ENCODE measurements at regions not wholly inside any gene's neighbourhood (a gene's known extent, or its start where the extent isn't known, plus 50 kb on each side); places are given as distances from the start of the nearest gene placed in this dataset.

- peaks cover 4% of the 10 kb centered on the region for H3K9me3 ChIP-seq (ENCODE audit: control insufficient read depth, low read length)
- H3K79me2 ChIP-seq: no peaks in the 10 kb centered on the region
- no peaks in the 10 kb centered on the region for H3K36me3 ChIP-seq (ENCODE audit: control insufficient read depth, insufficient read depth, low read length)
- H3K27me3 ChIP-seq (ENCODE audit: control insufficient read depth, insufficient read depth, low read length): no peaks in the 10 kb centered on the region
- no peak overlapping the region for H3K27ac ChIP-seq
- no peak overlapping the region for H2AFZ ChIP-seq
- H3K4me3 ChIP-seq (ENCODE audit: low read depth, low read length): no peak overlapping the region
- TF ChIP-seq, protein P1, sequence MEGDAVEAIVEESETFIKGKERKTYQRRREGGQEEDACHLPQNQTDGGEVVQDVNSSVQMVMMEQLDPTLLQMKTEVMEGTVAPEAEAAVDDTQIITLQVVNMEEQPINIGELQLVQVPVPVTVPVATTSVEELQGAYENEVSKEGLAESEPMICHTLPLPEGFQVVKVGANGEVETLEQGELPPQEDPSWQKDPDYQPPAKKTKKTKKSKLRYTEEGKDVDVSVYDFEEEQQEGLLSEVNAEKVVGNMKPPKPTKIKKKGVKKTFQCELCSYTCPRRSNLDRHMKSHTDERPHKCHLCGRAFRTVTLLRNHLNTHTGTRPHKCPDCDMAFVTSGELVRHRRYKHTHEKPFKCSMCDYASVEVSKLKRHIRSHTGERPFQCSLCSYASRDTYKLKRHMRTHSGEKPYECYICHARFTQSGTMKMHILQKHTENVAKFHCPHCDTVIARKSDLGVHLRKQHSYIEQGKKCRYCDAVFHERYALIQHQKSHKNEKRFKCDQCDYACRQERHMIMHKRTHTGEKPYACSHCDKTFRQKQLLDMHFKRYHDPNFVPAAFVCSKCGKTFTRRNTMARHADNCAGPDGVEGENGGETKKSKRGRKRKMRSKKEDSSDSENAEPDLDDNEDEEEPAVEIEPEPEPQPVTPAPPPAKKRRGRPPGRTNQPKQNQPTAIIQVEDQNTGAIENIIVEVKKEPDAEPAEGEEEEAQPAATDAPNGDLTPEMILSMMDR (IDR thresholded peaks at IDR 0.05): no peak
- no peak overlapping the region for H3K9ac ChIP-seq
- no peaks in the 10 kb centered on the region for H3K4me1 ChIP-seq
- H3K4me2 ChIP-seq (ENCODE audit: low read length): no peak overlapping the region
Observed at GRCh38 chr1:59162665-59163064, 134.2 kb upstream of the FGGY start.

DNA sequence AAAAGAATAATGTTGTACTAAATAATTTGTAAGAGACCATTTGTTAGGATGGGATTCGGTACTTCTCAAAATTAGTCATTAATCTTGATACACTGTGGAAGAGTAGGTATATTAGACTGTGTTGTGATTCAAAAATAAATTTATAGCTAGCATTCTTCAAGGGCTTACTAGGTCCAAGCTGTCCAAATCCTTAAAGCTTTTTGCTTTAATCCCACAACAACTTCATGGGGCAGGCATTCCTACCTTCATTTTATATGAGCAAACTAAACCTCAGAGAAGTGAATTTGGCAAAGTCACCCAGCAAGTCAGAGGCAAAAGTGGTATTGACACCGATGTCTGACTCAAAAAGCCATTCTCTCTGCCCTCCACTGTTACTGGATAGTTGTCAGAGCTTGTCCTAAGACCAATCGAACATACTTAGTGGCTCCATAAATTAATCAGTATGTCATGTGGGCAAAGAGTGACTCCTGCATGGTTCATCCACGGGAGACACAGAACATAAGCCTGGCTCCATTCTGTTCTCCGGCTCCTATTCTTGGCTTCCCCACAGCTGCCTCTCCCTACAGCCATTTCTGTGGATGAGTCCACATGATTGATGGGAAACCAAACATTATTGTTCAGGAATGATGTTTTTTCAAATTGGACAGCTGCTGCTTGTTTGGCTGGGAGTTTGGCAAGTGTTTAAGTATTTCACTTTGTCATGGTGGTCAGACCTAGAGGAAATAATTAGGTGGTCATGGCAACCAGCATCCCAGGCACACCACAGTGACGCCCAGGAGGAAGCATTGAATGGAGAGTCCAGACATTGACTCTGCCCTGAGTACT, 133.4 kb upstream of the FGGY start:
- Histone ChIP-seq H3K4me1 (no peaks in the 10 kb centered on the region), H3K27ac (no peak overlapping the region), H3K9me3 (ENCODE audit: control insufficient read depth, low read length) (peaks cover under 1% of the 10 kb centered on the region), H3K79me2 (no peaks in the 10 kb centered on the region), H3K27me3 (ENCODE audit: control insufficient read depth, insufficient read depth, low read length) (no peaks in the 10 kb centered on the region), H3K36me3 (ENCODE audit: control insufficient read depth, insufficient read depth, low read length) (no peaks in the 10 kb centered on the region), H3K9ac (no peak overlapping the region), H3K4me2 (ENCODE audit: low read length) (no peak overlapping the region), H3K4me3 (ENCODE audit: low read depth, low read length) (no peak overlapping the region), H2AFZ (no peak overlapping the region)
- TF ChIP-seq, protein P1 (IDR thresholded peaks at IDR 0.05): no peak

DNA sequence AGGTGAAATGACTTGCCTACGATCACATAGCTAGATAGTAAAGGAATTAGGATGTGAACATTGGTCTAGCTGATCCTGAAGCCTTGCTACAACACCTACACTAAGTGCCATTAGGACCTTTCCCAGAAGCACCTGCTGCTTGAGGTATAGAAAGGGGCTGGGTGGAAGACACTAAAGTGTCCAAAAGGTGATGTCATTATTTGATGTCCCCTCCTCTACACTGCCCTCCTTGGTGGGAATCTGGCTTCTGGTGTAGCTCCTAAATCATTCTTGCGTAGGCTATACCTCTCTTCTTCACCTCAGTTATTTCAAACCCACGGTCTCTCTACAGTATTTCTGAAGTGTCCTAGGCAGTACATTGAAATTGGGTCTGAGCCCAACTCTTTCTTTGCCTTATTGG, 132.5 kb upstream of the FGGY start:
- Histone ChIP-seq H3K9ac (no peak overlapping the region), H3K4me2 (ENCODE audit: low read length) (no peak overlapping the region), H3K4me3 (ENCODE audit: low read depth, low read length) (no peak overlapping the region), H3K9me3 (ENCODE audit: control insufficient read depth, low read length) (no peaks in the 10 kb centered on the region), H3K27me3 (ENCODE audit: control insufficient read depth, insufficient read depth, low read length) (no peaks in the 10 kb centered on the region), H2AFZ (no peak overlapping the region), H3K27ac (no peak overlapping the region), H3K79me2 (no peaks in the 10 kb centered on the region), H3K4me1 (no peaks in the 10 kb centered on the region), H3K36me3 (ENCODE audit: control insufficient read depth, insufficient read depth, low read length) (no peaks in the 10 kb centered on the region)
- TF ChIP-seq, protein P1 (IDR thresholded peaks at IDR 0.05): no peak

DNA sequence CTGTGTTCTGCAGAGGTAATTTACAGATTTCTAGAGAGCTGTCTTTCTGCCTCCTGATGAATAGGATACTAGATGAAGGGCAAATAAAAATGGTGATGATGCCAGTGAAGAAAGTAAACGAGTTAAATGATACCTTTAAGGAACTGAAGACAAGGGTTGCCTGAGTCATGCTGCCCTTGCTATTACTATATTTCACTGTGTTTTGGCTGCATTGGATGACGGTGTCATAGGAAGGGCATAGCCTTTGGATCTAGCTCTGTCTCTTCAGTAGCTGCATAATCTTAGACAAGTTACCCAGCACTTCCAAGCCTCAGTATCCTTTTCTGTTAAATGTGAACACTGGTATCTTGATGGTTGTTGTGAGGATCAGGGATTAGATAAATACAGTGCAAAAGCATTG, 131.5 kb upstream of the FGGY start:
- TF ChIP-seq, protein P1 (IDR thresholded peaks at IDR 0.05): no peak
- H3K27ac ChIP-seq: no peak overlapping the region
- H3K9ac ChIP-seq: no peak overlapping the region
- H3K9me3 ChIP-seq (ENCODE audit: control insufficient read depth, low read length): no peaks in the 10 kb centered on the region
- no peaks in the 10 kb centered on the region for H3K27me3 ChIP-seq (ENCODE audit: control insufficient read depth, insufficient read depth, low read length)
- H3K4me3 ChIP-seq (ENCODE audit: low read depth, low read length): no peak overlapping the region
- no peaks in the 10 kb centered on the region for H3K36me3 ChIP-seq (ENCODE audit: control insufficient read depth, insufficient read depth, low read length)
- no peaks in the 10 kb centered on the region for H3K4me1 ChIP-seq
- no peak overlapping the region for H3K4me2 ChIP-seq (ENCODE audit: low read length)
- H3K79me2 ChIP-seq: no peaks in the 10 kb centered on the region
- no peak overlapping the region for H2AFZ ChIP-seq

- H3K4me1 ChIP-seq: no peaks in the 10 kb centered on the region
- no peak overlapping the region for H3K27ac ChIP-seq
- H3K79me2 ChIP-seq: no peaks in the 10 kb centered on the region
- H3K4me2 ChIP-seq (ENCODE audit: low read length): no peak overlapping the region
- H3K9ac ChIP-seq: no peak overlapping the region
- no peak overlapping the region for H3K4me3 ChIP-seq (ENCODE audit: low read depth, low read length)
- H3K36me3 ChIP-seq (ENCODE audit: control insufficient read depth, insufficient read depth, low read length): no peaks in the 10 kb centered on the region
- no peaks in the 10 kb centered on the region for H3K9me3 ChIP-seq (ENCODE audit: control insufficient read depth, low read length)
- TF ChIP-seq, protein P1 (IDR thresholded peaks at IDR 0.05): no peak
- no peaks in the 10 kb centered on the region for H3K27me3 ChIP-seq (ENCODE audit: control insufficient read depth, insufficient read depth, low read length)
- H2AFZ ChIP-seq: no peak overlapping the region
Observed at GRCh38 chr1:59169703-59170102, 127.2 kb upstream of the FGGY start.
